ENCODE measurements at regions not wholly inside any gene's neighbourhood (a gene's known extent, or its start where the extent isn't known, plus 50 kb on each side); places are given as distances from the start of the nearest gene placed in this dataset.
A peak's percentile ranks its signal among the peaks of the same experiment; 100 is the strongest.

DNA sequence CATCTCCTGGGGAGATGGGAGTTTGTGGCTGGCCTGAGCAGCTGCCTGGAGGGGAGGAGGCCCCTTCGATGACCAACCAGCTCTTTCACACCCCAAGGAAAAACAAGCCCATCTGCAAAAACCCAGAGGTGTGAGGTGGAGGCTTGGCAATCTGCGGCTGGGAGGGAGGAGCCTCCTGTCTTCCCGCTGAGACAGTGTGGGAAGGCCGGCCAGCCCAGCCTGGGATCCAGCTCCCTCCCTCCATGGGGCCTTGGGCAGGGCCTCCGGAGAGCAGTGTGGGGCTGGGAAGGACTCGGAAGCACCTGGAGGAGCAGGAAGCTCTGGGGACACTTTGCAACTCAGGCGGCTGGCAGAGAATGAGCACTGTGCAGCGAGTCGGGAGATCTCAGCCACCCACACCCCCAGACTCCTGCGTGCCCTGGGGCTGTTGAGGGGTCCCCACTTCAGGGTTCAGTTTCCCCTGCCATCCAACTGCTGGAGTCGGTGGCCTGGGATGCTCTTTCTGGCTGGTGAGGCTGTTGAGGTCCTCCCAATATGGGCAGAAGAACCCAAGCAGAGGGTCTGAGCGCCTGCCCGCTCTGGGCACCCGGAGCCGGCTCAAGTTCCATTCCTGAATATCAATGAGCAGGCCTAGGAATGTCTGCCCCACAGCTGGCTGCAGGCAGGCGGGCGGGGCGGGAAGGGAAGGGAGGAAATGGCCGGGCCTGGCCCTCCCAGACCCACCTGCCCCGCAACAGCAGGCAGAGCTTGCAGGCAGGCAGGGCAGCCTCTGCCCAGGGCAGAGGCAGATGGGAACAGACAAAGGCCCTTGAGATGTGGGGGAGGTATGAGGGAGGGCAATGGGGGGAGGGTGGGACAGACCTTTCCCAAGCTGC, 101.1 kb downstream of the FGF18 start:
- no TSS peak for BruUV-seq (replicated peaks)
- Histone ChIP-seq H3K79me1 (ENCODE audit: low read depth in 1 of 2, low read length in 2 of 2) (no peaks in the 10 kb centered on the region), H3K36me3 (ENCODE audit: control insufficient read depth, insufficient read depth, low read length) (no peaks in the 10 kb centered on the region), H2BK15ac (ENCODE audit: low read depth, low read length) (peak overlapping the region; percentile 54; the same call in 1 of the 3 replicates), H4K91ac (ENCODE audit: insufficient read depth, low read depth, low read length) (peak overlapping the region; percentile 88), H2BK120ac (ENCODE audit: low read depth, low read length) (peak overlapping the region; percentile 86), H3K27me3 (ENCODE audit: control insufficient read depth, insufficient read depth, low read length) (peaks cover 3% of the 10 kb centered on the region), H3K4ac (ENCODE audit: low read depth, low read length) (peak overlapping the region; percentile 78), H4K8ac (ENCODE audit: low read depth in 2 of 2, low read length in 2 of 2) (peak overlapping the region; percentile 33 to 80; a peak in 3 of 4 replicates), H2BK5ac (ENCODE audit: low read depth, low read length, poor library complexity, severe bottlenecking) (peak overlapping the region; percentile 83), H3K4me2 (ENCODE audit: low read depth, low read length) (peak overlapping the region; percentile 21; the same call in 1 of the 2 replicates), H3K9me1 (ENCODE audit: insufficient read depth, low read length) (peaks cover 23% of the 10 kb centered on the region), H2AK5ac (ENCODE audit: low read depth, low read length) (peak overlapping the region; percentile 54), H3K4me3 (ENCODE audit: insufficient read depth, low read depth, low read length) (no peak overlapping the region), H3K18ac (ENCODE audit: low read depth, low read length) (peak overlapping the region; percentile 57; the same call in 1 of the 2 replicates), H3K23ac (ENCODE audit: low read depth, low read length) (peak overlapping the region; percentile 73; the same call in 1 of the 2 replicates), H4K20me1 (ENCODE audit: insufficient read depth, low read length) (no peaks in the 10 kb centered on the region), H3K27ac (ENCODE audit: insufficient read depth, low read length) (peak overlapping the region; percentile 67), H2AFZ (replicated peaks; ENCODE audit: low read length, poor library complexity) (peak overlapping the region; percentile 83), H2AK9ac (replicated peaks; ENCODE audit: low read depth, low read length, poor library complexity) (peak overlapping the region; percentile 73), H3K14ac (replicated peaks; ENCODE audit: low read depth, low read length) (peak overlapping the region; percentile 38; the same call in 1 of the 2 replicates), H4K5ac (ENCODE audit: low read depth, low read length) (peak overlapping the region; percentile 75), H3K4me1 (ENCODE audit: control insufficient read depth, insufficient read depth, low read length) (peaks cover 23% of the 10 kb centered on the region), H3K56ac (ENCODE audit: extremely low read depth, insufficient read depth, low read length) (peak overlapping the region; percentile 54; the same call in 1 of the 2 replicates), H3K9me3 (ENCODE audit: control insufficient read depth, insufficient read depth, low read length) (no peaks in the 10 kb centered on the region), H2BK20ac (ENCODE audit: low read depth, low read length) (peak overlapping the region; percentile 75), H3K9ac (ENCODE audit: low read depth, low read length) (peak overlapping the region; percentile 54)
- peak; percentile 18 for DNase-seq
- in situ Hi-C loops (cut with MboI; ENCODE audit: low sequenced_read_pairs): no loop called here
- dilution Hi-C loops (cut with HindIII; ENCODE audit: low sequenced_read_pairs, unreplicated experiment): no loop called here
- intact Hi-C loops (cut with micrococcal nuclease): loop anchor here (2.0 to 5.0 kb wide), 2 partner anchors 70 to 98 kb away; no protein-coding TSS in a partner anchor
- TF ChIP-seq RFX5 (IDR thresholded peaks at IDR 0.05; ENCODE audit: low read depth, low read length) (no peak), CHD1 (IDR thresholded peaks at IDR 0.05; ENCODE audit: low read depth, low read length) (no peak), RAD21 (IDR thresholded peaks at IDR 0.05; ENCODE audit: low read length) (no peak), SMC3 (IDR thresholded peaks at IDR 0.05; ENCODE audit: low read depth, low read length) (no peak), MXI1 (IDR thresholded peaks at IDR 0.05; ENCODE audit: borderline replicate concordance, low read depth, low read length) (no peak), FOS (IDR thresholded peaks at IDR 0.05; ENCODE audit: low read depth, low read length) (no peak), USF2 (IDR thresholded peaks at IDR 0.05; ENCODE audit: low read depth, low read length) (no peak)
- CTCF ChIA-PET: interaction anchor here (1.4 kb wide), 1 partner anchor 37 kb away, joined by 4 read pairs; no protein-coding TSS in a partner anchor
- ATAC-seq (ENCODE audit: low read depth): peak; percentile 59
- POLR2A ChIA-PET (ENCODE audit: unreplicated experiment): no interaction called here
- WGBS, 2 experiments (ENCODE audit: extremely low coverage in 2 of 2, insufficient read length in 1 of 2): 59% methylated on average over 3 of the region's 20 CpGs; no CpG with 5 or more reads in 1 of the 2 experiments
